HCT116 (cell line): ENCODE measurements at regions not wholly inside any gene's neighbourhood (a gene's known extent, or its start where the extent isn't known, plus 50 kb on each side); places are given as distances from the start of the nearest gene placed in this dataset.

Source experiments
- CEBPB ChIP-seq: IDR thresholded peaks from 2 replicates; pipeline ENCODE4 v1.6.1; 2012; ENCODE audit warnings: low read depth
- CTCF ChIP-seq, 3 experiments: fragments of 200-600 bp in 1 of 3; sonication (generic) in 1 of 3; IDR thresholded peaks in 2 of 3; conservative IDR thresholded peaks in 1 of 3; 2 replicates each; pipeline ENCODE4 v1.5.1; 2012 to 2017; ENCODE audit warnings: low read depth in 2 of 3, low read length in 2 of 3, antibody characterized with exemption in 1 of 3, borderline replicate concordance in 1 of 3, control low read depth in 1 of 3, mild to moderate bottlenecking in 1 of 3, mixed read lengths in 1 of 3, mixed run types in 1 of 3, moderate library complexity in 1 of 3; ENCODE audit not compliant: insufficient read depth in 1 of 3
- POLR2A ChIP-seq: IDR thresholded peaks from 2 replicates; pipeline ENCODE4 v1.7.0; 2011; ENCODE audit warnings: borderline replicate concordance; ENCODE audit not compliant: insufficient read depth, insufficient read length; ENCODE audit errors: extremely low read depth
- REST ChIP-seq: IDR thresholded peaks from 2 replicates; pipeline ENCODE4 v1.6.1; 2012; ENCODE audit warnings: low read depth
- TCF7L2 ChIP-seq: IDR thresholded peaks from 2 replicates; pipeline ENCODE4 v1.7.0; 2011; ENCODE audit warnings: borderline replicate concordance, inconsistent platforms; ENCODE audit not compliant: insufficient read depth, insufficient read length; ENCODE audit errors: extremely low read depth
- YY1 ChIP-seq: IDR thresholded peaks from 2 replicates; pipeline ENCODE4 v1.6.1; 2011; ENCODE audit warnings: low read length, low read depth, moderate library complexity, mild to moderate bottlenecking; ENCODE audit not compliant: insufficient replicate concordance; ENCODE audit errors: extremely low read depth
- ZNF274 ChIP-seq: fragments of 200-500 bp; sonication (Bioruptor generic); IDR thresholded peaks from 2 replicates; pipeline ENCODE4 v1.6.1; 2014; ENCODE audit warnings: mild to moderate bottlenecking, low read depth, low read length, inconsistent platforms

GRCh38 chr12:89092297-89092696 lies 260.0 kb downstream of the DUSP6 start:
- TF ChIP-seq REST (no peak), CTCF (IDR thresholded peaks at IDR 0.05 in 2 of 3, conservative IDR thresholded peaks at IDR 0.05 in 1 of 3; ENCODE audit: borderline replicate concordance in 1 of 3, insufficient read depth in 1 of 3, low read depth in 2 of 3, low read length in 2 of 3) (no peak), POLR2A (no peak), TCF7L2 (no peak), ZNF274 (no peak), YY1 (no peak), CEBPB (no peak)
